Panc1 (cell line): ENCODE measurements at regions not wholly inside any gene's neighbourhood (a gene's known extent, or its start where the extent isn't known, plus 50 kb on each side); places are given as distances from the start of the nearest gene placed in this dataset.

Experiments used
- ATAC-seq: fragments of 200-7000 bp; cut with Tn5 transposase; 2 replicates; pipeline ENCODE4 v1.9.1; 2020; ENCODE audit warnings: mild to moderate bottlenecking, moderate library complexity
- BruUV-seq: library from RNA; stranded (reverse); fragments of 400-500 nt; replicated peaks from 2 replicates; lab custom pipeline; 2021; lab: Mats Ljungman, UMichigan
- CTCF ChIA-PET: fragments of 300-600 bp; sonication (Branson Sonifier 250); formaldehyde crosslinking; loops from one replicate; lab custom pipeline; 2022; ENCODE audit warnings: antibody characterized with exemption; lab: Charles Lee
- POLR2A ChIA-PET: fragments of 300-600 bp; sonication (Branson Sonifier 250); formaldehyde crosslinking; loops from one replicate; lab custom pipeline; 2022; ENCODE audit warnings: antibody characterized with exemption; lab: Charles Lee
- DNase-seq: peaks from one replicate; pipeline ENCODE4 v3.0.0-alpha.2; 2010; ENCODE audit warnings: low read depth, low spot score
- H3K27ac ChIP-seq: 2 replicates; pipeline ENCODE4 v1.5.1; 2011; ENCODE audit warnings: mild to moderate bottlenecking, low read length, inconsistent platforms
- H3K27me3 ChIP-seq: fragments of 200-500 bp; sonication (Bioruptor generic); 2 replicates; pipeline ENCODE4 v1.6.0; 2014; ENCODE audit warnings: low read length, inconsistent platforms; ENCODE audit not compliant: control insufficient read depth, insufficient read depth
- H3K36me3 ChIP-seq: fragments of 200-500 bp; sonication (Bioruptor generic); 2 replicates; pipeline ENCODE4 v1.5.1; 2014; ENCODE audit warnings: inconsistent platforms, mild to moderate bottlenecking, low read length, moderate library complexity; ENCODE audit not compliant: control insufficient read depth, insufficient read depth
- H3K4me1 ChIP-seq: 2 replicates; pipeline ENCODE4 v1.5.1; 2011; ENCODE audit warnings: inconsistent platforms, mild to moderate bottlenecking, low read length, moderate library complexity; ENCODE audit not compliant: control insufficient read depth, insufficient read depth
- H3K4me3 ChIP-seq, 2 experiments: 2 replicates each; pipeline ENCODE4 v1.5.1; 2011 to 2012; ENCODE audit warnings: low read depth in 2 of 2, low read length in 2 of 2, mild to moderate bottlenecking in 2 of 2, inconsistent platforms in 1 of 2, moderate library complexity in 1 of 2
- H3K9me3 ChIP-seq: fragments of 200-500 bp; sonication (Bioruptor generic); 2 replicates; pipeline ENCODE4 v1.5.1; 2014; ENCODE audit warnings: low read depth, mild to moderate bottlenecking, inconsistent platforms, low read length, moderate library complexity; ENCODE audit not compliant: control insufficient read depth, insufficient read depth
- POLR2AphosphoS5 ChIP-seq: IDR thresholded peaks from 2 replicates; pipeline ENCODE4 v1.6.1; 2012; ENCODE audit warnings: mild to moderate bottlenecking, low read depth, low read length, moderate library complexity
- SIN3A ChIP-seq: IDR thresholded peaks from 2 replicates; pipeline ENCODE4 v1.6.1; 2012; ENCODE audit warnings: low read depth, mild to moderate bottlenecking, low read length, moderate library complexity, borderline replicate concordance; ENCODE audit not compliant: insufficient read depth
- TCF7L2 ChIP-seq: IDR thresholded peaks from 2 replicates; pipeline ENCODE4 v1.6.1; 2011; ENCODE audit warnings: mild to moderate bottlenecking, low read depth, low read length, inconsistent platforms
- in situ Hi-C: cut with HindIII; loops from 2 replicates; pipeline ENCODE4 v1.10.0; 2016; ENCODE audit warnings: low sequenced_read_pairs, low pct_unique_long_range_greater_than_20kb
- intact Hi-C: fragments of 100-400 bp; cut with micrococcal nuclease; formaldehyde crosslinking; loops from one replicate; pipeline ENCODE4 v1.10.0; 2022; ENCODE audit not compliant: unreplicated experiment
- TF ChIP-seq, protein P1 (sequence below), 2 experiments: IDR thresholded peaks; 2 replicates each; pipeline ENCODE4 v1.6.1; 2011 to 2012; ENCODE audit warnings: low read depth in 2 of 2, control low read depth in 1 of 2, low read length in 1 of 2, mild to moderate bottlenecking in 1 of 2, moderate library complexity in 1 of 2; ENCODE audit not compliant: insufficient read depth in 1 of 2
- TF ChIP-seq, protein P2 (sequence below): fragments of 450-650 bp; IDR thresholded peaks from 2 replicates; pipeline ENCODE4 v1.5.1; 2017; ENCODE audit warnings: mild to moderate bottlenecking

DNA sequence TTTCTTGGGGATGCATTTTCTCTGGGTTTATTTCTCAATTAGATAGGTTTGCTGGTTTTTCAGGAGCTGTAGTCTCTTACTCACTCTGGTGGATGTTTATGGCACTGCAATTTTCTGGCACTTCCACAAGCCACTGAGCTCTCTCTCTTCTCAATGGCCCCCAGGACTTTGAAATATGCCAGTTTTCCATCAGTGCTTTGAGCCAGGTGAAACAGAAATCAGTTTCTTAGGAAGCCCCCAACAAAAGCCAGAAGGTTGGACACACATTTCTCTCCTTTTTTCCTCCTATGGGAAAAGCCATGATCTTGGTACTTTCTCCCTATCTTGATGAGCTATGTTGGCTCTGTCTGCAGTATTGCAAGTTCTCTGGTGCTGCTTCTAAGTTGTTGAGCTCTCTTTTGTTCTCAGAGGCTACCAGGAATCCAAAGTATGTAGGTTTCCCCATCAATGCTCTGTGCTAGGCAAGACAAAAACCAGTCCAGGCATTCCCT lies 90.7 kb upstream of the SMIM36 start:
- in situ Hi-C loops (no loop called here), intact Hi-C loops (loop anchor here (1.0 to 10.0 kb wide), 2 partner anchors 76 to 173 kb away; no protein-coding TSS in a partner anchor)
- ATAC-seq = peak; percentile 75; the same call in 1 of the 2 replicates
- Histone ChIP-seq H3K4me1 (no peaks in the 10 kb centered on the region), H3K36me3 (no peaks in the 10 kb centered on the region), H3K4me3 (no peak overlapping the region), H3K27me3 (no peaks in the 10 kb centered on the region), H3K27ac (no peak overlapping the region), H3K9me3 (peaks cover 12% of the 10 kb centered on the region; the same call in 1 of the 2 replicates)
- CTCF ChIA-PET = interaction anchor here (0.6 to 2.2 kb wide), 8 partner anchors 15 to 276 kb away, joined by 3 to 11 read pairs (median 4); no protein-coding TSS in a partner anchor
- BruUV-seq = no TSS peak
- POLR2A ChIA-PET = no interaction called here
- TF ChIP-seq, protein P1, sequence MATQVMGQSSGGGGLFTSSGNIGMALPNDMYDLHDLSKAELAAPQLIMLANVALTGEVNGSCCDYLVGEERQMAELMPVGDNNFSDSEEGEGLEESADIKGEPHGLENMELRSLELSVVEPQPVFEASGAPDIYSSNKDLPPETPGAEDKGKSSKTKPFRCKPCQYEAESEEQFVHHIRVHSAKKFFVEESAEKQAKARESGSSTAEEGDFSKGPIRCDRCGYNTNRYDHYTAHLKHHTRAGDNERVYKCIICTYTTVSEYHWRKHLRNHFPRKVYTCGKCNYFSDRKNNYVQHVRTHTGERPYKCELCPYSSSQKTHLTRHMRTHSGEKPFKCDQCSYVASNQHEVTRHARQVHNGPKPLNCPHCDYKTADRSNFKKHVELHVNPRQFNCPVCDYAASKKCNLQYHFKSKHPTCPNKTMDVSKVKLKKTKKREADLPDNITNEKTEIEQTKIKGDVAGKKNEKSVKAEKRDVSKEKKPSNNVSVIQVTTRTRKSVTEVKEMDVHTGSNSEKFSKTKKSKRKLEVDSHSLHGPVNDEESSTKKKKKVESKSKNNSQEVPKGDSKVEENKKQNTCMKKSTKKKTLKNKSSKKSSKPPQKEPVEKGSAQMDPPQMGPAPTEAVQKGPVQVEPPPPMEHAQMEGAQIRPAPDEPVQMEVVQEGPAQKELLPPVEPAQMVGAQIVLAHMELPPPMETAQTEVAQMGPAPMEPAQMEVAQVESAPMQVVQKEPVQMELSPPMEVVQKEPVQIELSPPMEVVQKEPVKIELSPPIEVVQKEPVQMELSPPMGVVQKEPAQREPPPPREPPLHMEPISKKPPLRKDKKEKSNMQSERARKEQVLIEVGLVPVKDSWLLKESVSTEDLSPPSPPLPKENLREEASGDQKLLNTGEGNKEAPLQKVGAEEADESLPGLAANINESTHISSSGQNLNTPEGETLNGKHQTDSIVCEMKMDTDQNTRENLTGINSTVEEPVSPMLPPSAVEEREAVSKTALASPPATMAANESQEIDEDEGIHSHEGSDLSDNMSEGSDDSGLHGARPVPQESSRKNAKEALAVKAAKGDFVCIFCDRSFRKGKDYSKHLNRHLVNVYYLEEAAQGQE (IDR thresholded peaks at IDR 0.05; ENCODE audit: insufficient read depth in 1 of 2, low read depth in 2 of 2, low read length in 1 of 2) = no peak
- TF ChIP-seq, protein P2, sequence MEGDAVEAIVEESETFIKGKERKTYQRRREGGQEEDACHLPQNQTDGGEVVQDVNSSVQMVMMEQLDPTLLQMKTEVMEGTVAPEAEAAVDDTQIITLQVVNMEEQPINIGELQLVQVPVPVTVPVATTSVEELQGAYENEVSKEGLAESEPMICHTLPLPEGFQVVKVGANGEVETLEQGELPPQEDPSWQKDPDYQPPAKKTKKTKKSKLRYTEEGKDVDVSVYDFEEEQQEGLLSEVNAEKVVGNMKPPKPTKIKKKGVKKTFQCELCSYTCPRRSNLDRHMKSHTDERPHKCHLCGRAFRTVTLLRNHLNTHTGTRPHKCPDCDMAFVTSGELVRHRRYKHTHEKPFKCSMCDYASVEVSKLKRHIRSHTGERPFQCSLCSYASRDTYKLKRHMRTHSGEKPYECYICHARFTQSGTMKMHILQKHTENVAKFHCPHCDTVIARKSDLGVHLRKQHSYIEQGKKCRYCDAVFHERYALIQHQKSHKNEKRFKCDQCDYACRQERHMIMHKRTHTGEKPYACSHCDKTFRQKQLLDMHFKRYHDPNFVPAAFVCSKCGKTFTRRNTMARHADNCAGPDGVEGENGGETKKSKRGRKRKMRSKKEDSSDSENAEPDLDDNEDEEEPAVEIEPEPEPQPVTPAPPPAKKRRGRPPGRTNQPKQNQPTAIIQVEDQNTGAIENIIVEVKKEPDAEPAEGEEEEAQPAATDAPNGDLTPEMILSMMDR = peak; percentile 79
- TF ChIP-seq SIN3A (no peak), TCF7L2 (no peak), POLR2AphosphoS5 (no peak)
- peak; percentile 33 for DNase-seq

DNA sequence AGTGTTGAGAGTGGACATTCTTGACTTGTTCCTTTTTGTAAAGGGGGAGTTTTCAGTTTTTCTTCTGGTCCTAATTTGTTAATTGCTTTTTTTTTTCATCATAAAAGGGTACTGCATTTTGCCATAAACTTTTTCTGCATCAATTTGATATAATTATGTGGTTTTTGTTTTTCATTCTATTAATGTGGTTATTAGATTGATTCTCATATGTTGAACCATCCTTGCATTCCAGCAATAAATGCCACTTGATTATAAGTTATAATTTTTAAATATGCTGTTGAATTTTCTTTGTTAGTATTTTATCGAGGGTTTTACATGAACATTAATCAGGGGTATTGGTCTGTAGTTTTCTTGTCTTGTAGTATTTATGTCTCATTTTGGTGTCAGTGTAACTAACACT lies 87.2 kb upstream of the SMIM36 start:
- peaks cover 12% of the 10 kb centered on the region; the same call in 1 of the 2 replicates for H3K9me3 ChIP-seq
- BruUV-seq = no TSS peak
- in situ Hi-C loops = no loop called here
- H3K36me3 ChIP-seq = no peaks in the 10 kb centered on the region
- TF ChIP-seq, protein P2 = no peak
- TF ChIP-seq, protein P1 (IDR thresholded peaks at IDR 0.05; ENCODE audit: insufficient read depth in 1 of 2, low read depth in 2 of 2, low read length in 1 of 2) = no peak
- TF ChIP-seq POLR2AphosphoS5 = no peak
- TF ChIP-seq SIN3A = no peak
- TF ChIP-seq TCF7L2 = no peak
- ChIA-PET POLR2A (no interaction called here), CTCF (no interaction called here)
- no peaks in the 10 kb centered on the region for H3K27me3 ChIP-seq
- no peak for DNase-seq
- no peak for ATAC-seq
- intact Hi-C loops = no loop called here
- H3K27ac ChIP-seq = no peak overlapping the region
- no peak overlapping the region for H3K4me3 ChIP-seq
- H3K4me1 ChIP-seq = no peaks in the 10 kb centered on the region
